Colonic mucosa (tissue), 4 donors: ENCODE measurements at regions not wholly inside any gene's neighbourhood (a gene's known extent, or its start where the extent isn't known, plus 50 kb on each side); places are given as distances from the start of the nearest gene placed in this dataset.

ENCODE experiments used
- DNase-seq: peaks from one replicate; pipeline ENCODE4 v3.0.0-alpha.2; 2020
- H3K27ac ChIP-seq: fragments of 200-600 bp; one replicate; pipeline ENCODE4 v1.8.0; 2021
- H3K27me3 ChIP-seq: fragments of 200-600 bp; one replicate; pipeline ENCODE4 v1.8.0; 2021
- H3K36me3 ChIP-seq: fragments of 200-600 bp; one replicate; pipeline ENCODE4 v1.8.0; 2021
- H3K4me1 ChIP-seq: fragments of 200-600 bp; one replicate; pipeline ENCODE4 v1.8.0; 2021; ENCODE audit warnings: mild to moderate bottlenecking
- H3K4me3 ChIP-seq: fragments of 200-600 bp; one replicate; pipeline ENCODE4 v1.8.0; 2021
- H3K9ac ChIP-seq, 2 donors: one replicate each; pipeline ENCODE4 v1.7.0; 2013; ENCODE audit warnings: control low read depth in 2 of 2, low read depth in 2 of 2, low read length in 2 of 2
- H3K9me3 ChIP-seq: fragments of 200-600 bp; one replicate; pipeline ENCODE4 v1.8.0; 2021
- CTCF ChIP-seq: fragments of 200-600 bp; IDR thresholded peaks from one replicate; pipeline ENCODE4 v1.8.0; 2022; ENCODE audit warnings: antibody characterized with exemption, mild to moderate bottlenecking
- intact Hi-C: fragments of 100-400 bp; cut with DNase I; formaldehyde crosslinking; loops from one replicate; pipeline ENCODE4 v1.14.1; 2022
- donor health status: healthy.
- donor health status: DM: no; HTN: no; CAD: no.
- donor health status: DM: no; HTN: no; CAD: no.

GRCh38 chr6:8361259-8361658, 74.1 kb downstream of the SLC35B3 start:
- no peak overlapping the region for H3K27ac ChIP-seq
- intact Hi-C loops, result no loop called here
- H3K36me3 ChIP-seq, result no peaks in the 10 kb centered on the region
- no peak for TF ChIP-seq CTCF
- no peak for DNase-seq
- H3K9me3 ChIP-seq, result no peaks in the 10 kb centered on the region
- H3K4me3 ChIP-seq, result no peak overlapping the region
- no peak overlapping the region for H3K9ac ChIP-seq
- no peaks in the 10 kb centered on the region for H3K27me3 ChIP-seq
- H3K4me1 ChIP-seq, result no peaks in the 10 kb centered on the region

- no peak for TF ChIP-seq CTCF
- Histone ChIP-seq H3K4me1 (no peaks in the 10 kb centered on the region), H3K4me3 (no peak overlapping the region), H3K36me3 (no peaks in the 10 kb centered on the region), H3K9me3 (no peaks in the 10 kb centered on the region), H3K27me3 (no peaks in the 10 kb centered on the region), H3K9ac (no peak overlapping the region), H3K27ac (no peak overlapping the region)
- intact Hi-C loops, result no loop called here
- no peak for DNase-seq
These were observed 82.4 kb downstream of the SLC35B3 start for GRCh38 chr6:8352966-8353340.

GRCh38 chr6:8352335-8352965, 82.9 kb downstream of the SLC35B3 start:
- intact Hi-C loops, result no loop called here

GRCh38 chr6:8343600-8343999, 91.7 kb downstream of the SLC35B3 start:
- no peaks in the 10 kb centered on the region for H3K4me1 ChIP-seq
- H3K36me3 ChIP-seq, result no peaks in the 10 kb centered on the region
- H3K9ac ChIP-seq, result no peak overlapping the region
- TF ChIP-seq CTCF, result no peak
- DNase-seq, result no peak
- no peaks in the 10 kb centered on the region for H3K27me3 ChIP-seq
- no peak overlapping the region for H3K27ac ChIP-seq
- no peaks in the 10 kb centered on the region for H3K9me3 ChIP-seq
- intact Hi-C loops, result no loop called here
- H3K4me3 ChIP-seq, result no peak overlapping the region

More at GRCh38 chr6:8352335-8352965, 82.9 kb downstream of the SLC35B3 start:
- Histone ChIP-seq H3K27ac (no peak overlapping the region), H3K4me3 (no peak overlapping the region), H3K9ac (no peak overlapping the region), H3K36me3 (no peaks in the 10 kb centered on the region), H3K9me3 (no peaks in the 10 kb centered on the region), H3K4me1 (no peaks in the 10 kb centered on the region), H3K27me3 (no peaks in the 10 kb centered on the region)
- TF ChIP-seq CTCF, result no peak
- no peak for DNase-seq

- Histone ChIP-seq H3K27me3 (no peaks in the 10 kb centered on the region), H3K36me3 (no peaks in the 10 kb centered on the region), H3K9ac (no peak overlapping the region), H3K4me3 (no peak overlapping the region), H3K27ac (no peak overlapping the region), H3K4me1 (no peaks in the 10 kb centered on the region), H3K9me3 (no peaks in the 10 kb centered on the region)
- intact Hi-C loops, result no loop called here
- DNase-seq, result no peak
- TF ChIP-seq CTCF, result no peak
These were observed 93.0 kb downstream of the SLC35B3 start for GRCh38 chr6:8342241-8342819.
